PFSK-1 (cell line): ENCODE measurements at regions not wholly inside any gene's neighbourhood (a gene's known extent, or its start where the extent isn't known, plus 50 kb on each side); places are given as distances from the start of the nearest gene placed in this dataset.

Source experiments
- POLR2AphosphoS5 ChIP-seq: IDR thresholded peaks from 2 replicates; pipeline ENCODE4 v1.6.1; 2012; ENCODE audit warnings: low read depth, mild to moderate bottlenecking, control low read depth, low read length, moderate library complexity
- SIN3A ChIP-seq: IDR thresholded peaks from 2 replicates; pipeline ENCODE4 v1.6.1; 2012; ENCODE audit warnings: mild to moderate bottlenecking, low read length, moderate library complexity, borderline replicate concordance; ENCODE audit not compliant: insufficient read depth
- TAF1 ChIP-seq: IDR thresholded peaks from 2 replicates; pipeline ENCODE4 v1.6.1; 2012; ENCODE audit warnings: low read length, control low read depth, borderline replicate concordance; ENCODE audit not compliant: insufficient read depth
- TF ChIP-seq, protein P1 (sequence below), 2 experiments: IDR thresholded peaks; 2 replicates each; pipeline versions ENCODE4 v1.6.1 to v1.8.0; 2011 to 2012; ENCODE audit warnings: low read depth in 2 of 2, low read length in 2 of 2, control low read depth in 1 of 2, inconsistent platforms in 1 of 2, mild to moderate bottlenecking in 1 of 2, moderate library complexity in 1 of 2; ENCODE audit not compliant: insufficient read depth in 1 of 2

DNA sequence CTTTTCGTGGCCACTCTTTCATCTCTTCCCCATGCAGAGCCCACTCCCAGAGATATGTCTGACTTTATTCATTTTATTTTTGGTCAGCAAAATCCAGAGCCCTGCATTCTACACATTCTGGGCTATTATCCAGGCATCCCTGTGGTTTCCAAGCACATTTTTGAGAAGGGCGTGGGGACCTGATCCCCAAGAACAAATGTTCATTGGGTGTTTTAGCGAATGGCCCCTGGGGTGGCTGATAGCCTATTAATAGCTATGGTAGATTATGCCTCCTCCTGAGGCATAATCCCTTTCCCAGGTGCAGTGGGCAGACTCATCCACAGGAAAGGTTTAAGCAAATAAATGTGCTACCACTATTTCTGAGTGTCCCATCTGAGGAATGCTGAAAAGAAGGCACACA lies 511.8 kb upstream of the USP24 start:
- TF ChIP-seq, protein P1, sequence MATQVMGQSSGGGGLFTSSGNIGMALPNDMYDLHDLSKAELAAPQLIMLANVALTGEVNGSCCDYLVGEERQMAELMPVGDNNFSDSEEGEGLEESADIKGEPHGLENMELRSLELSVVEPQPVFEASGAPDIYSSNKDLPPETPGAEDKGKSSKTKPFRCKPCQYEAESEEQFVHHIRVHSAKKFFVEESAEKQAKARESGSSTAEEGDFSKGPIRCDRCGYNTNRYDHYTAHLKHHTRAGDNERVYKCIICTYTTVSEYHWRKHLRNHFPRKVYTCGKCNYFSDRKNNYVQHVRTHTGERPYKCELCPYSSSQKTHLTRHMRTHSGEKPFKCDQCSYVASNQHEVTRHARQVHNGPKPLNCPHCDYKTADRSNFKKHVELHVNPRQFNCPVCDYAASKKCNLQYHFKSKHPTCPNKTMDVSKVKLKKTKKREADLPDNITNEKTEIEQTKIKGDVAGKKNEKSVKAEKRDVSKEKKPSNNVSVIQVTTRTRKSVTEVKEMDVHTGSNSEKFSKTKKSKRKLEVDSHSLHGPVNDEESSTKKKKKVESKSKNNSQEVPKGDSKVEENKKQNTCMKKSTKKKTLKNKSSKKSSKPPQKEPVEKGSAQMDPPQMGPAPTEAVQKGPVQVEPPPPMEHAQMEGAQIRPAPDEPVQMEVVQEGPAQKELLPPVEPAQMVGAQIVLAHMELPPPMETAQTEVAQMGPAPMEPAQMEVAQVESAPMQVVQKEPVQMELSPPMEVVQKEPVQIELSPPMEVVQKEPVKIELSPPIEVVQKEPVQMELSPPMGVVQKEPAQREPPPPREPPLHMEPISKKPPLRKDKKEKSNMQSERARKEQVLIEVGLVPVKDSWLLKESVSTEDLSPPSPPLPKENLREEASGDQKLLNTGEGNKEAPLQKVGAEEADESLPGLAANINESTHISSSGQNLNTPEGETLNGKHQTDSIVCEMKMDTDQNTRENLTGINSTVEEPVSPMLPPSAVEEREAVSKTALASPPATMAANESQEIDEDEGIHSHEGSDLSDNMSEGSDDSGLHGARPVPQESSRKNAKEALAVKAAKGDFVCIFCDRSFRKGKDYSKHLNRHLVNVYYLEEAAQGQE (IDR thresholded peaks at IDR 0.05; ENCODE audit: insufficient read depth in 1 of 2, low read depth in 2 of 2, low read length in 2 of 2): no peak
- no peak for TF ChIP-seq SIN3A
- no peak for TF ChIP-seq POLR2AphosphoS5
- no peak for TF ChIP-seq TAF1
